Activated T-cell treated with anti-CD3 and anti-CD28 coated beads, Interleukin-2, amount 50 U/mL, for 24 hours (primary cell): ENCODE measurements at regions not wholly inside any gene's neighbourhood (a gene's known extent, or its start where the extent isn't known, plus 50 kb on each side); places are given as distances from the start of the nearest gene placed in this dataset.

Experiments
- DNase-seq: peaks from one replicate; pipeline ENCODE4 v3.0.0-alpha.2; 2020
- H3K27ac Mint-ChIP-seq: 2 replicates; pipeline ENCODE4 v1.8.0; 2020; ENCODE audit warnings: mild to moderate bottlenecking, mixed read lengths
- H3K27me3 Mint-ChIP-seq: 2 replicates; pipeline ENCODE4 v1.8.0; 2020; ENCODE audit warnings: mixed read lengths
- H3K36me3 Mint-ChIP-seq: 2 replicates; pipeline ENCODE4 v1.8.0; 2020; ENCODE audit warnings: low read depth, mixed read lengths
- H3K4me1 Mint-ChIP-seq: 2 replicates; pipeline ENCODE4 v1.8.0; 2020; ENCODE audit warnings: low read depth, mixed read lengths
- H3K4me3 Mint-ChIP-seq: 2 replicates; pipeline ENCODE4 v1.8.0; 2020; ENCODE audit warnings: mild to moderate bottlenecking, moderate library complexity, mixed read lengths
- H3K9me3 Mint-ChIP-seq: 2 replicates; pipeline ENCODE4 v1.8.0; 2020; ENCODE audit warnings: mixed read lengths

GRCh38 chrX:9317176-9317575 lies 147.7 kb upstream of the TBL1X start:
- Mint-ChIP-seq H3K4me3 (no peak overlapping the region), H3K36me3 (no peaks in the 10 kb centered on the region), H3K27me3 (no peaks in the 10 kb centered on the region), H3K4me1 (peaks cover 23% of the 10 kb centered on the region), H3K9me3 (no peaks in the 10 kb centered on the region), H3K27ac (no peak overlapping the region)
- no peak for DNase-seq

- DNase-seq, result no peak
- Mint-ChIP-seq H3K4me3 (no peak overlapping the region), H3K27me3 (no peaks in the 10 kb centered on the region), H3K36me3 (no peaks in the 10 kb centered on the region), H3K9me3 (no peaks in the 10 kb centered on the region), H3K27ac (no peak overlapping the region), H3K4me1 (peaks cover 24% of the 10 kb centered on the region)
Measured at GRCh38 chrX:9318213-9318612, 146.6 kb upstream of the TBL1X start.

- H3K27me3 Mint-ChIP-seq, result no peaks in the 10 kb centered on the region
Measured at GRCh38 chrX:9318766-9319165, 146.1 kb upstream of the TBL1X start.

GRCh38 chrX:9320940-9321339 lies 143.9 kb upstream of the TBL1X start:
- Mint-ChIP-seq H3K27ac (no peak overlapping the region), H3K9me3 (no peaks in the 10 kb centered on the region), H3K4me3 (no peak overlapping the region), H3K36me3 (no peaks in the 10 kb centered on the region), H3K4me1 (peaks cover 20% of the 10 kb centered on the region), H3K27me3 (no peaks in the 10 kb centered on the region)
- DNase-seq, result no peak

More at GRCh38 chrX:9318766-9319165, 146.1 kb upstream of the TBL1X start:
- DNase-seq, result no peak
- Mint-ChIP-seq H3K36me3 (no peaks in the 10 kb centered on the region), H3K4me3 (no peak overlapping the region), H3K9me3 (no peaks in the 10 kb centered on the region), H3K27ac (no peak overlapping the region), H3K4me1 (peaks cover 22% of the 10 kb centered on the region)

GRCh38 chrX:9324676-9325075 lies 140.2 kb upstream of the TBL1X start:
- Mint-ChIP-seq H3K27me3 (no peaks in the 10 kb centered on the region), H3K36me3 (no peaks in the 10 kb centered on the region), H3K9me3 (peaks cover 3% of the 10 kb centered on the region), H3K4me3 (no peak overlapping the region), H3K4me1 (peaks cover 11% of the 10 kb centered on the region), H3K27ac (no peak overlapping the region)
- DNase-seq, result no peak

GRCh38 chrX:9326369-9326768 lies 138.5 kb upstream of the TBL1X start:
- no peak for DNase-seq
- Mint-ChIP-seq H3K27me3 (no peaks in the 10 kb centered on the region), H3K36me3 (no peaks in the 10 kb centered on the region), H3K4me1 (peaks cover 11% of the 10 kb centered on the region), H3K4me3 (no peak overlapping the region), H3K27ac (no peak overlapping the region), H3K9me3 (peaks cover 3% of the 10 kb centered on the region)

- Mint-ChIP-seq H3K9me3 (peaks cover 3% of the 10 kb centered on the region), H3K36me3 (no peaks in the 10 kb centered on the region), H3K4me1 (peaks cover 11% of the 10 kb centered on the region), H3K27ac (no peak overlapping the region), H3K4me3 (no peak overlapping the region), H3K27me3 (no peaks in the 10 kb centered on the region)
- no peak for DNase-seq
Measured at GRCh38 chrX:9327086-9327746, 137.6 kb upstream of the TBL1X start.

- Mint-ChIP-seq H3K36me3 (no peaks in the 10 kb centered on the region), H3K4me1 (peaks cover 11% of the 10 kb centered on the region), H3K4me3 (no peak overlapping the region), H3K27ac (no peak overlapping the region), H3K9me3 (peaks cover 3% of the 10 kb centered on the region), H3K27me3 (no peaks in the 10 kb centered on the region)
- DNase-seq, result no peak
Measured at GRCh38 chrX:9327747-9328145, 137.1 kb upstream of the TBL1X start.

- Mint-ChIP-seq H3K9me3 (peaks cover 3% of the 10 kb centered on the region), H3K4me1 (peaks cover 6% of the 10 kb centered on the region)
Measured at GRCh38 chrX:9329056-9329455, 135.8 kb upstream of the TBL1X start.

GRCh38 chrX:9330249-9330982 lies 134.4 kb upstream of the TBL1X start:
- no peak for DNase-seq
- Mint-ChIP-seq H3K4me3 (no peak overlapping the region), H3K27me3 (no peaks in the 10 kb centered on the region), H3K36me3 (no peaks in the 10 kb centered on the region), H3K4me1 (peaks cover 6% of the 10 kb centered on the region), H3K27ac (no peak overlapping the region), H3K9me3 (peaks cover 3% of the 10 kb centered on the region)

More at GRCh38 chrX:9329056-9329455, 135.8 kb upstream of the TBL1X start:
- Mint-ChIP-seq H3K36me3 (no peaks in the 10 kb centered on the region), H3K4me3 (no peak overlapping the region), H3K27ac (no peak overlapping the region), H3K27me3 (no peaks in the 10 kb centered on the region)
- no peak for DNase-seq

- Mint-ChIP-seq H3K36me3 (no peaks in the 10 kb centered on the region), H3K4me1 (peaks cover 20% of the 10 kb centered on the region), H3K9me3 (no peaks in the 10 kb centered on the region), H3K27me3 (no peaks in the 10 kb centered on the region), H3K4me3 (no peak overlapping the region), H3K27ac (no peak overlapping the region)
- DNase-seq, result no peak
Measured at GRCh38 chrX:9333873-9334560, 130.8 kb upstream of the TBL1X start.

- no peaks in the 10 kb centered on the region for H3K27me3 Mint-ChIP-seq
- no peaks in the 10 kb centered on the region for H3K36me3 Mint-ChIP-seq
- peaks cover 30% of the 10 kb centered on the region for H3K4me1 Mint-ChIP-seq
- H3K27ac Mint-ChIP-seq, result no peak overlapping the region
- H3K9me3 Mint-ChIP-seq, result no peaks in the 10 kb centered on the region
- no peak overlapping the region for H3K4me3 Mint-ChIP-seq
- no peak for DNase-seq
Measured at GRCh38 chrX:9335251-9335650, 129.6 kb upstream of the TBL1X start.

- H3K27ac Mint-ChIP-seq, result no peak overlapping the region
- H3K4me3 Mint-ChIP-seq, result no peak overlapping the region
Measured at GRCh38 chrX:9336456-9336855, 128.4 kb upstream of the TBL1X start.

GRCh38 chrX:9337046-9337445 lies 127.8 kb upstream of the TBL1X start:
- Mint-ChIP-seq H3K27ac (no peak overlapping the region), H3K4me1 (peaks cover 44% of the 10 kb centered on the region), H3K27me3 (no peaks in the 10 kb centered on the region), H3K4me3 (no peak overlapping the region), H3K36me3 (no peaks in the 10 kb centered on the region), H3K9me3 (no peaks in the 10 kb centered on the region)
- DNase-seq, result no peak

More at GRCh38 chrX:9336456-9336855, 128.4 kb upstream of the TBL1X start:
- Mint-ChIP-seq H3K27me3 (no peaks in the 10 kb centered on the region), H3K36me3 (no peaks in the 10 kb centered on the region), H3K4me1 (peaks cover 41% of the 10 kb centered on the region), H3K9me3 (no peaks in the 10 kb centered on the region)
- DNase-seq, result no peak

- H3K9me3 Mint-ChIP-seq, result no peaks in the 10 kb centered on the region
- DNase-seq, result no peak
- peaks cover 49% of the 10 kb centered on the region for H3K4me1 Mint-ChIP-seq
- no peak overlapping the region for H3K27ac Mint-ChIP-seq
- no peak overlapping the region for H3K4me3 Mint-ChIP-seq
- H3K36me3 Mint-ChIP-seq, result no peaks in the 10 kb centered on the region
- H3K27me3 Mint-ChIP-seq, result peaks cover 8% of the 10 kb centered on the region
Measured at GRCh38 chrX:9338986-9339385, 125.9 kb upstream of the TBL1X start.
